ENCODE measurements at regions not wholly inside any gene's neighbourhood (a gene's known extent, or its start where the extent isn't known, plus 50 kb on each side); places are given as distances from the start of the nearest gene placed in this dataset.

- TF ChIP-seq POLR2G (IDR thresholded peaks at IDR 0.05; ENCODE audit: low read depth, low read length) (no peak), POGK (CRISPR knock-in tag; conservative IDR thresholded peaks at IDR 0.05) (no peak), ZNF160 (CRISPR knock-in tag; IDR thresholded peaks at IDR 0.05) (no peak), CERS6 (CRISPR knock-in tag; IDR thresholded peaks at IDR 0.05) (0 out of 2 replicates have a peak, but pooled peaks have one; percentile 39), IRF9 (CRISPR knock-in tag; IDR thresholded peaks at IDR 0.05; ENCODE audit: borderline replicate concordance) (0 out of 2 replicates have a peak, but pooled peaks have one; percentile 47), YEATS2 (CRISPR knock-in tag; IDR thresholded peaks at IDR 0.05; ENCODE audit: borderline replicate concordance) (no peak), KLF13 (CRISPR knock-in tag; IDR thresholded peaks at IDR 0.05) (peak; percentile 35; the same call in 1 of the 2 replicates), JUN (CRISPR knock-in tag; IDR thresholded peaks at IDR 0.05) (no peak), AKNA (CRISPR knock-in tag; IDR thresholded peaks at IDR 0.05; ENCODE audit: borderline replicate concordance) (no peak), TBX2 (CRISPR knock-in tag; IDR thresholded peaks at IDR 0.05; ENCODE audit: borderline replicate concordance) (no peak), ZNF646 (CRISPR knock-in tag; IDR thresholded peaks at IDR 0.05) (no peak)
Measured at GRCh38 chr20:62576815-62577489, 65.4 kb upstream of the SLCO4A1 start (continued).

All from HepG2 (cell line).